Bronchial epithelial cell (primary cell): ENCODE measurements at regions not wholly inside any gene's neighbourhood (a gene's known extent, or its start where the extent isn't known, plus 50 kb on each side); places are given as distances from the start of the nearest gene placed in this dataset.

Experiments used
- DNase-seq: peaks from one replicate; pipeline ENCODE4 v3.0.0-alpha.2; 2010; ENCODE audit warnings: low read depth
- FAIRE-seq: peaks from 2 replicates; lab custom pipeline; 2011; peaks lifted over from hg19 to GRCh38; lab: Jason Lieb, UNC
- H3K27me3 ChIP-seq: 2 replicates; pipeline ENCODE4 v1.5.1; 2011; ENCODE audit warnings: low read length; ENCODE audit not compliant: control insufficient read depth, insufficient read depth
- H3K36me3 ChIP-seq: 2 replicates; pipeline ENCODE4 v1.5.1; 2011; ENCODE audit warnings: low read length; ENCODE audit not compliant: control insufficient read depth, insufficient read depth
- H3K4me3 ChIP-seq: 2 replicates; pipeline ENCODE4 v1.5.1; 2011; ENCODE audit warnings: mild to moderate bottlenecking, low read depth, low read length, control low read depth
- CTCF ChIP-seq: IDR thresholded peaks from 2 replicates; pipeline ENCODE4 v1.5.1; 2011; ENCODE audit warnings: mild to moderate bottlenecking, moderate library complexity, low read length, control low read depth, inconsistent platforms; ENCODE audit not compliant: insufficient read depth, severe bottlenecking

DNA sequence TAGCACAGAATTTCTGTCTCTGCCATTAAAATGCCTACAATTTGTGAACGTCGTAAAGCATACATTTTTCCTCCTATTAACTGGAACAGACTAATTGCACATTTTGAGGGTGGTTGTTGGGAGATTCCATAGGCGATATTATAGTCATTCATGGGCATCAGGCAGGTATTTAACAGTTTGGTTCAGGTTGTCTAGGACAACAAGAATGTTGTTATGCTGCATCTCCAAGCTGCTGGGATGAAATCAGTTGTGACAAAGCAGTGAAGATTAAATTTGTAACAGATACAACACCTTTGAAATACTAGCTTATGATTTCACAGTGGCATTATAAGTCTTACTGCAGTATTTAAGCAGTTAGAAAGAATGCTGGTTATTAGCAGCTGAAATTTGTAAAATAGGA is 339.7 kb upstream of the PITX2 start:
- no peak for FAIRE-seq

GRCh38 chr4:110963662-110964280 is 340.9 kb upstream of the PITX2 start:
- DNase-seq (no peak), FAIRE-seq (no peak)
- TF ChIP-seq CTCF, result no peak
- H3K4me3 ChIP-seq, result no peak overlapping the region
- H3K36me3 ChIP-seq, result no peaks in the 10 kb centered on the region
- no peaks in the 10 kb centered on the region for H3K27me3 ChIP-seq

More for the DNA sequence above, 339.7 kb upstream of the PITX2 start:
- DNase-seq, result no peak
- TF ChIP-seq CTCF, result no peak
- Histone ChIP-seq H3K36me3 (no peaks in the 10 kb centered on the region), H3K4me3 (no peak overlapping the region), H3K27me3 (no peaks in the 10 kb centered on the region)

GRCh38 chr4:110967936-110968335 is 345.1 kb upstream of the PITX2 start:
- no peaks in the 10 kb centered on the region for H3K27me3 ChIP-seq
- DNase-seq, result no peak
- H3K36me3 ChIP-seq, result no peaks in the 10 kb centered on the region
- no peak for TF ChIP-seq CTCF
- no peak for FAIRE-seq
- H3K4me3 ChIP-seq, result no peak overlapping the region

DNA sequence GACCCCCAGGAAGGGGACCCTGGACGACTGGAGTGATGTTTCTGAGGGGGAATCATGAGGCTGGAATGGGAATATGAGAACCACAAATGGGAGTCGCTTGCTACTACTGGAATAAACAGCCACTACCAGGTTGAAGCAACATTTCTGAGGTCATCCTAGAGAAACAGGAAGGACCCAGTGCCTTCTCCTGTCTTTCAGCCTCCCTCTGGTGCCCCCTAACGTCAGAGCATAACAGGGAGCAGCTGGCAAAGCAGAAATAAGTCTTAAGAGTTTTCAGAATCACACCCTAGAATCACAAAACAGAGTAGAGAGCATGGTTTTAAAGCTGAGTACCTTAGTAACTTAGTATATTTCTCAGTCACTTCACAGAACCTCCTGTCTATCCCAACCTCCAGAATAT is 347.8 kb upstream of the PITX2 start:
- FAIRE-seq, result no peak
- TF ChIP-seq CTCF, result peak; percentile 50
- DNase-seq, result peak; percentile 29

GRCh38 chr4:110975338-110975737 is 352.5 kb upstream of the PITX2 start:
- TF ChIP-seq CTCF, result no peak
- Histone ChIP-seq H3K36me3 (no peaks in the 10 kb centered on the region), H3K27me3 (no peaks in the 10 kb centered on the region), H3K4me3 (no peak overlapping the region)
- FAIRE-seq (no peak), DNase-seq (no peak)

More for the DNA sequence above, 347.8 kb upstream of the PITX2 start:
- Histone ChIP-seq H3K36me3 (no peaks in the 10 kb centered on the region), H3K27me3 (no peaks in the 10 kb centered on the region), H3K4me3 (no peak overlapping the region)

DNA sequence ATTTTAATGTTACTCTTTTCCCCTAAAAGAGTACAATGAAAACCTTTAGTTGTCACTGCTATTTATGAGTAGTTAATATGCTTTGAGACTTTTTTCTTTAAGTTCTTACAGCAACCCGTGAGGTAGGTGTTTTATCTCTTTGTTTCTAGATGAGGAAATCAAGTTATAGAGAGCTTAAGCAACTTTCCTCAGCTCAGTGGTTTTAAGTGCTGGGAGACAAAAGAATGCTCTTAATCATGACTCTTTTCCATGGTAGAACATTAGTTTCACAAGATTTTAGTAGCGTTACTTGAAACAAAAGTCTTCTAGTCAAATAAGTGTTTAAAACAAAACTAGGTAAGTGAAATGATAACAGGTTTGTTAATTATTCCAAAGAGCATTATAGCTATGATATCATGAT is 354.7 kb upstream of the PITX2 start:
- DNase-seq (no peak), FAIRE-seq (no peak)
- Histone ChIP-seq H3K27me3 (no peaks in the 10 kb centered on the region), H3K4me3 (no peak overlapping the region), H3K36me3 (no peaks in the 10 kb centered on the region)
- no peak for TF ChIP-seq CTCF
